BLaER1 treated with 17β-estradiol and CSF1 and Interleukin-3, amounts not matched to agents 10 nM and 100 nM (cell line): ENCODE measurements at regions not wholly inside any gene's neighbourhood (a gene's known extent, or its start where the extent isn't known, plus 50 kb on each side); places are given as distances from the start of the nearest gene placed in this dataset.

Experiments
- H3K27ac ChIP-seq, 11 experiments: shearing (Covaris generic); formaldehyde crosslinking; 2 replicates each; pipeline ENCODE4 v1.8.1; 2022
- H3K27me3 ChIP-seq, 11 experiments: shearing (Covaris generic); formaldehyde crosslinking; 2 replicates each; pipeline ENCODE4 v1.8.1; 2022
- H3K36me3 ChIP-seq, 11 experiments: shearing (Covaris generic); formaldehyde crosslinking; 2 replicates each; pipeline ENCODE4 v1.8.1; 2022
- H3K4me1 ChIP-seq, 10 experiments: shearing (Covaris generic); formaldehyde crosslinking; 2 replicates each; pipeline ENCODE4 v1.8.1; 2022
- H3K4me2 ChIP-seq, 11 experiments: shearing (Covaris generic); formaldehyde crosslinking; 2 replicates each; pipeline ENCODE4 v1.8.1; 2022
- H3K4me3 ChIP-seq, 10 experiments: shearing (Covaris generic); formaldehyde crosslinking; 2 replicates each; pipeline ENCODE4 v1.8.1; 2022
- H3K9ac ChIP-seq, 11 experiments: shearing (Covaris generic); formaldehyde crosslinking; 2 replicates each; pipeline ENCODE4 v1.8.1; 2022
- H3K9me3 ChIP-seq, 11 experiments: shearing (Covaris generic); formaldehyde crosslinking; replicated peaks in 1 of 11; 2 replicates each; pipeline ENCODE4 v1.8.1; 2022
- H4K20me1 ChIP-seq, 11 experiments: shearing (Covaris generic); formaldehyde crosslinking; 2 replicates each; pipeline ENCODE4 v1.8.1; 2022
- Cebpa-rat ChIP-seq, 11 experiments: shearing (Covaris generic); IDR thresholded peaks; 2 replicates each; pipeline ENCODE4 v1.8.1; 2022

- Histone ChIP-seq H3K4me1 (no peaks in the 10 kb centered on the region), H4K20me1 (no peaks in the 10 kb centered on the region), H3K4me2 (no peak overlapping the region), H3K9ac (no peak overlapping the region), H3K4me3 (no peak overlapping the region), H3K27ac (no peak overlapping the region), H3K27me3 (no peaks in the 10 kb centered on the region), H3K36me3 (no peaks in the 10 kb centered on the region), H3K9me3 (peaks cover 0 to 5% (median 0%) of the 10 kb centered on the region in 11 experiments; a peak in 1 of 22 replicates)
- TF ChIP-seq Cebpa-rat (IDR thresholded peaks at IDR 0.05): no peak
These were observed 211.9 kb upstream of the VRK2 start for GRCh38 chr2:57834666-57835065.

GRCh38 chr2:57842531-57842930 lies 204.1 kb upstream of the VRK2 start:
- H3K4me2 ChIP-seq: peak overlapping the region in 3 of 11 experiments; percentile 26 to 80 (median 66); a peak in 4 of 22 replicates
- no peak overlapping the region for H3K9ac ChIP-seq
- H3K27ac ChIP-seq: no peak overlapping the region
- no peak overlapping the region for H3K4me3 ChIP-seq
- no peaks in the 10 kb centered on the region for H3K36me3 ChIP-seq
- peaks cover 0 to 15% (median 8%) of the 10 kb centered on the region in 11 experiments; a peak in 8 of 22 replicates for H3K9me3 ChIP-seq
- H3K27me3 ChIP-seq: no peaks in the 10 kb centered on the region
- no peaks in the 10 kb centered on the region for H4K20me1 ChIP-seq
- no peak for TF ChIP-seq Cebpa-rat (IDR thresholded peaks at IDR 0.05)
- H3K4me1 ChIP-seq: peaks cover 8 to 32% (median 17%) of the 10 kb centered on the region in 10 experiments; a peak in 17 of 20 replicates

GRCh38 chr2:57843158-57843557 lies 203.4 kb upstream of the VRK2 start:
- Histone ChIP-seq H3K27me3 (no peaks in the 10 kb centered on the region), H3K4me2 (peak overlapping the region in 7 of 11 experiments; percentile 26 to 80 (median 66); a peak in 13 of 22 replicates), H4K20me1 (no peaks in the 10 kb centered on the region), H3K4me1 (peaks cover 8 to 32% (median 17%) of the 10 kb centered on the region in 10 experiments; a peak in 17 of 20 replicates), H3K9ac (no peak overlapping the region), H3K36me3 (no peaks in the 10 kb centered on the region), H3K4me3 (no peak overlapping the region), H3K9me3 (peaks cover 0 to 16% (median 8%) of the 10 kb centered on the region in 11 experiments; a peak in 8 of 22 replicates), H3K27ac (no peak overlapping the region)
- TF ChIP-seq Cebpa-rat (IDR thresholded peaks at IDR 0.05): no peak

GRCh38 chr2:57848723-57849122 lies 197.9 kb upstream of the VRK2 start:
- Histone ChIP-seq H3K9me3 (peaks cover 0 to 32% (median 18%) of the 10 kb centered on the region in 11 experiments; a peak in 13 of 22 replicates), H3K27me3 (no peaks in the 10 kb centered on the region), H3K27ac (no peak overlapping the region), H3K9ac (no peak overlapping the region), H4K20me1 (no peaks in the 10 kb centered on the region), H3K36me3 (no peaks in the 10 kb centered on the region), H3K4me1 (peaks cover 0 to 31% (median 17%) of the 10 kb centered on the region in 10 experiments; a peak in 14 of 20 replicates), H3K4me3 (no peak overlapping the region), H3K4me2 (no peak overlapping the region)
- TF ChIP-seq Cebpa-rat (IDR thresholded peaks at IDR 0.05): no peak

GRCh38 chr2:57849843-57850242 lies 196.8 kb upstream of the VRK2 start:
- Histone ChIP-seq H3K4me1 (peaks cover 0 to 23% (median 15%) of the 10 kb centered on the region in 10 experiments; a peak in 14 of 20 replicates), H3K27me3 (no peaks in the 10 kb centered on the region), H3K36me3 (no peaks in the 10 kb centered on the region), H4K20me1 (no peaks in the 10 kb centered on the region), H3K4me3 (0 out of 20 replicates have a peak overlapping the region, but pooled peaks of 1 of the 10 experiments have one; percentile 7), H3K9ac (no peak overlapping the region), H3K9me3 (peaks cover 0 to 32% (median 18%) of the 10 kb centered on the region in 11 experiments; a peak in 13 of 22 replicates), H3K4me2 (peak overlapping the region in 7 of 11 experiments; percentile 9 to 68 (median 51); a peak in 8 of 22 replicates), H3K27ac (no peak overlapping the region)
- TF ChIP-seq Cebpa-rat (IDR thresholded peaks at IDR 0.05): no peak

DNA sequence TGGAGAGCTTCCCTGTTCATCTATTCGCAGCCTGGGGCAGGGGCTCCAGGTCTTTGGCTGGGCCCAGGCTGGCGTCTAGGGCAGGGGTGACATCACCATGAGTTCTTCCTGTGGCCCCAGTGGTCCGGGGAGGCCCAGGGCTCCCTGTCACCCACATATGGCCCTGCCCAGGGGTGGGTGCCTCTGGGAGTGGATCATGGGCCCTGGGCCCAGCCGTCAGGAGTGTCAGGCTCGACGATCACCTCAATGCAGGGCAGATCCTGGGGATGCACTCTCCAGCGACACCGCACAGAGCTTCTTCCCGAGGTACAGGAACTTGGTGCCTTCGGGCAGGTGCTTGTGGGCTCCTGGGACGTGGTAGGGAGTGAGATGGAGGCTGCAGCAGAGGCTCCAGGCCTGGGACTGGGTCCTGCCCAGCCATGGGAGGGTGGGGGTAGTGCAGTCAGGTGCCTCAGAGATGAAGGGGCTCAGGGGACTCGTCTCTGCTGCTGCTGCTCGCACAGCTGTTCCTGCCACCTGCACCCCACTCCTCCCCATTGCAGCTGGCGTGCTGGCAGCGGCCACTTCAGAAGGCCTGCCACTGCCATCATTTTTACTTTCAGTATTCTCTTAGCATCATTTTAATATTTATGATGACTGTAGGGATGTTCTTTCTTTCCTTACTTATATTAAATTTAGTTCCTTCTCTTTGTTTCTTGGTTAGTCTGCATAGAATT lies 196.0 kb upstream of the VRK2 start:
- Histone ChIP-seq H3K4me2 (peak overlapping the region in 8 of 11 experiments; percentile 9 to 68 (median 46); a peak in 13 of 22 replicates), H3K27ac (no peak overlapping the region), H3K27me3 (no peaks in the 10 kb centered on the region), H4K20me1 (no peaks in the 10 kb centered on the region), H3K9ac (no peak overlapping the region; a peak in 1 of 22 replicates), H3K36me3 (no peaks in the 10 kb centered on the region), H3K4me3 (0 out of 20 replicates have a peak overlapping the region, but pooled peaks of 1 of the 10 experiments have one; percentile 7), H3K4me1 (peaks cover 5 to 23% (median 15%) of the 10 kb centered on the region in 10 experiments; a peak in 14 of 20 replicates), H3K9me3 (peaks cover 0 to 32% (median 18%) of the 10 kb centered on the region in 11 experiments; a peak in 13 of 22 replicates)
- TF ChIP-seq Cebpa-rat (IDR thresholded peaks at IDR 0.05): no peak

- peaks cover 0 to 3% (median 0%) of the 10 kb centered on the region in 11 experiments; a peak in 3 of 22 replicates for H3K9me3 ChIP-seq
- H3K36me3 ChIP-seq: no peaks in the 10 kb centered on the region
- no peak overlapping the region for H3K27ac ChIP-seq
- H3K4me3 ChIP-seq: no peak overlapping the region
- no peak for TF ChIP-seq Cebpa-rat (IDR thresholded peaks at IDR 0.05)
- no peak overlapping the region for H3K4me2 ChIP-seq
- no peaks in the 10 kb centered on the region for H3K27me3 ChIP-seq
- H4K20me1 ChIP-seq: no peaks in the 10 kb centered on the region
- H3K9ac ChIP-seq: no peak overlapping the region
- H3K4me1 ChIP-seq: peaks cover 5 to 15% (median 8%) of the 10 kb centered on the region in 10 experiments; a peak in 14 of 20 replicates
These were observed 191.4 kb upstream of the VRK2 start for GRCh38 chr2:57855212-57855611.

DNA sequence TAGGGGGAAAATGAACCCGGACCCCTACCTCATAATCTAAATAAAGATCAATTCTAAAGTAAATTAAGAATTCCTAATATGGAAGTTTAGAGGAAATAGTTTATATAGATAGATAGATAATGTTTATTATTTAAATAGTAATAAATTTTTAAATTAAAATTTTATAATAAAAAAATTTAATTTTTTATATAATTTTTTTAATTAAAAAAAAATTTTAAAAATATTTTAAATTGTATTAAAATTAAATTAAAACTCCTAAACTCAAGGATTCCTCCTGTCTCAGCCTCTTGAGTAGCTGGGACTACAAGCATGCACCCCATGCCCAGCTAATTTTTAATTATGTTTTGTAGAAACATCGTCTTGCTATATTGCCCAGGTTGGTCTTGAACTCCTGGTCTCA lies 186.9 kb upstream of the VRK2 start:
- TF ChIP-seq Cebpa-rat (IDR thresholded peaks at IDR 0.05): no peak
- H3K36me3 ChIP-seq: no peaks in the 10 kb centered on the region
- H3K27ac ChIP-seq: no peak overlapping the region
- no peak overlapping the region for H3K9ac ChIP-seq
- H3K4me3 ChIP-seq: no peak overlapping the region
- peaks cover 0 to 5% (median 0%) of the 10 kb centered on the region in 10 experiments; a peak in 1 of 20 replicates for H3K4me1 ChIP-seq
- H3K9me3 ChIP-seq: no peaks in the 10 kb centered on the region
- no peaks in the 10 kb centered on the region for H3K27me3 ChIP-seq
- no peaks in the 10 kb centered on the region for H4K20me1 ChIP-seq
- H3K4me2 ChIP-seq: no peak overlapping the region

GRCh38 chr2:57862153-57862552 lies 184.5 kb upstream of the VRK2 start:
- Histone ChIP-seq H3K4me3 (no peak overlapping the region), H3K4me1 (no peaks in the 10 kb centered on the region), H3K36me3 (no peaks in the 10 kb centered on the region), H3K9ac (no peak overlapping the region), H3K27me3 (no peaks in the 10 kb centered on the region), H3K9me3 (no peaks in the 10 kb centered on the region), H4K20me1 (no peaks in the 10 kb centered on the region), H3K4me2 (no peak overlapping the region), H3K27ac (no peak overlapping the region)
- no peak for TF ChIP-seq Cebpa-rat (IDR thresholded peaks at IDR 0.05)
